ENCODE measurements at regions not wholly inside any gene's neighbourhood (a gene's known extent, or its start where the extent isn't known, plus 50 kb on each side); places are given as distances from the start of the nearest gene placed in this dataset.
A peak's percentile ranks its signal among the peaks of the same experiment; 100 is the strongest.

- DNase-seq = no peak
Measured at GRCh38 chr13:29991343-29991742, 140.9 kb upstream of the UBL3 start.

- no peak for DNase-seq
Measured at GRCh38 chr13:29987340-29987739, 136.9 kb upstream of the UBL3 start.

- no peak for DNase-seq
Measured at GRCh38 chr13:29980339-29980738, 129.9 kb upstream of the UBL3 start.

GRCh38 chr13:29978211-29978610 lies 127.8 kb upstream of the UBL3 start:
- no peak for DNase-seq

- no peak for DNase-seq
Measured at GRCh38 chr13:29977476-29978120, 127.2 kb upstream of the UBL3 start.

GRCh38 chr13:29976535-29976934 lies 126.1 kb upstream of the UBL3 start:
- no peak for DNase-seq

- DNase-seq = no peak
Measured at GRCh38 chr13:29975283-29975682, 124.9 kb upstream of the UBL3 start.

- DNase-seq = no peak
Measured at GRCh38 chr13:29969286-29969685, 118.9 kb upstream of the UBL3 start.

- no peak for DNase-seq
Measured at GRCh38 chr13:29964181-29964845, 113.9 kb upstream of the UBL3 start.

- DNase-seq = no peak
Measured at GRCh38 chr13:29963089-29963488, 112.7 kb upstream of the UBL3 start.

- DNase-seq = no peak
Measured at GRCh38 chr13:29961036-29961670, 110.7 kb upstream of the UBL3 start.

GRCh38 chr13:29959603-29960002 lies 109.2 kb upstream of the UBL3 start:
- no peak for DNase-seq

- DNase-seq = no peak
Measured at GRCh38 chr13:29959086-29959485, 108.7 kb upstream of the UBL3 start.

- DNase-seq = no peak
Measured at GRCh38 chr13:29958476-29958875, 108.1 kb upstream of the UBL3 start.

- DNase-seq = no peak
Measured at GRCh38 chr13:29957320-29957719, 106.9 kb upstream of the UBL3 start.

GRCh38 chr13:29956853-29957252 lies 106.4 kb upstream of the UBL3 start:
- no peak for DNase-seq

- no peak for DNase-seq
Measured at GRCh38 chr13:29955137-29955650, 104.8 kb upstream of the UBL3 start.

GRCh38 chr13:29954082-29955028 lies 103.9 kb upstream of the UBL3 start:
- DNase-seq = peak; percentile 60

GRCh38 chr13:29953542-29953941 lies 103.1 kb upstream of the UBL3 start:
- DNase-seq = no peak

- no peak for DNase-seq
Measured at GRCh38 chr13:29952245-29952644, 101.8 kb upstream of the UBL3 start.

GRCh38 chr13:29948791-29949190 lies 98.4 kb upstream of the UBL3 start:
- no peak for DNase-seq

GRCh38 chr13:29948244-29948643 lies 97.8 kb upstream of the UBL3 start:
- DNase-seq = no peak

GRCh38 chr13:29947839-29948238 lies 97.4 kb upstream of the UBL3 start:
- no peak for DNase-seq
